PC-3 (cell line): ENCODE measurements at regions not wholly inside any gene's neighbourhood (a gene's known extent, or its start where the extent isn't known, plus 50 kb on each side); places are given as distances from the start of the nearest gene placed in this dataset.

Experiments
- ATAC-seq: fragments of 200-7000 bp; cut with Tn5 transposase; 2 replicates; pipeline ENCODE4 v1.9.1; 2020; ENCODE audit warnings: mild to moderate bottlenecking, moderate library complexity
- BruUV-seq: library from RNA; stranded (reverse); fragments of 400-500 nt; replicated peaks from 2 replicates; lab custom pipeline; 2021; lab: Mats Ljungman, UMichigan
- CTCF ChIA-PET: fragments of 300-600 bp; sonication (Branson Sonifier 250); formaldehyde crosslinking; loops from one replicate; lab custom pipeline; 2022; ENCODE audit warnings: antibody characterized with exemption; lab: Charles Lee
- POLR2A ChIA-PET: fragments of 300-600 bp; sonication (Branson Sonifier 250); formaldehyde crosslinking; loops from one replicate; lab custom pipeline; 2022; ENCODE audit warnings: antibody characterized with exemption; ENCODE audit not compliant: unreplicated experiment; lab: Charles Lee
- DNase-seq: peaks from one replicate; pipeline ENCODE4 v3.0.0-alpha.2; 2015
- H2AFZ ChIP-seq: fragments of 300-600 bp; sonication (generic); 2 replicates; pipeline ENCODE4 v1.6.0; 2016; ENCODE audit warnings: antibody characterized with exemption, low read length
- H3F3A ChIP-seq: fragments of 300-600 bp; sonication (generic); one replicate; pipeline ENCODE4 v1.6.0; 2017; ENCODE audit warnings: antibody characterized with exemption, low read length, control low read depth, mild to moderate bottlenecking; ENCODE audit not compliant: unreplicated experiment
- H3K27ac ChIP-seq: fragments of 300-600 bp; sonication (generic); 2 replicates; pipeline ENCODE4 v1.5.1; 2016; ENCODE audit warnings: mild to moderate bottlenecking, low read length
- H3K27me3 ChIP-seq: fragments of 300-600 bp; sonication (generic); 2 replicates; pipeline ENCODE4 v1.6.1; 2016; ENCODE audit warnings: low read length, mixed read lengths
- H3K36me3 ChIP-seq: fragments of 300-600 bp; sonication (generic); 2 replicates; pipeline ENCODE4 v1.6.1; 2016; ENCODE audit warnings: low read depth, mixed run types, low read length, mixed read lengths
- H3K4me1 ChIP-seq: fragments of 300-600 bp; sonication (generic); 2 replicates; pipeline ENCODE4 v1.5.1; 2016; ENCODE audit warnings: low read length; ENCODE audit not compliant: insufficient read depth
- H3K4me2 ChIP-seq: fragments of 300-600 bp; sonication (generic); 2 replicates; pipeline ENCODE4 v1.6.0; 2016; ENCODE audit warnings: low read length
- H3K4me3 ChIP-seq: fragments of 300-600 bp; sonication (generic); 2 replicates; pipeline ENCODE4 v1.5.1; 2016; ENCODE audit warnings: mild to moderate bottlenecking, low read length, mixed read lengths
- H3K79me2 ChIP-seq: fragments of 300-600 bp; sonication (generic); 2 replicates; pipeline ENCODE4 v1.6.1; 2017; ENCODE audit warnings: low read length, mixed read lengths
- H3K9ac ChIP-seq: fragments of 300-600 bp; sonication (generic); 2 replicates; pipeline ENCODE4 v1.6.0; 2016; ENCODE audit warnings: mild to moderate bottlenecking, low read length
- H3K9me2 ChIP-seq: fragments of 300-600 bp; sonication (generic); replicated peaks from 2 replicates; pipeline ENCODE4 v1.6.1; 2016; ENCODE audit warnings: mixed run types, low read length, mixed read lengths
- H3K9me3 ChIP-seq: fragments of 300-600 bp; sonication (generic); 2 replicates; pipeline ENCODE4 v1.6.1; 2016; ENCODE audit warnings: low read length, mixed read lengths
- H4K20me1 ChIP-seq: fragments of 300-600 bp; sonication (generic); 2 replicates; pipeline ENCODE4 v1.6.1; 2016; ENCODE audit warnings: low read length, mixed read lengths
- CTCF ChIP-seq: fragments of 300-600 bp; sonication (generic); conservative IDR thresholded peaks from 2 replicates; pipeline ENCODE4 v1.5.1; 2017; ENCODE audit warnings: antibody characterized with exemption, low read depth, mild to moderate bottlenecking, low read length
- EZH2 ChIP-seq: fragments of 300-600 bp; sonication (generic); IDR thresholded peaks from one replicate; pipeline ENCODE4 v1.6.1; 2017; ENCODE audit warnings: antibody characterized with exemption, mild to moderate bottlenecking, low read length; ENCODE audit not compliant: unreplicated experiment
- EZH2phosphoT487 ChIP-seq: fragments of 300-600 bp; sonication (generic); IDR thresholded peaks from 2 replicates; pipeline ENCODE4 v1.6.1; 2018; ENCODE audit warnings: mild to moderate bottlenecking, antibody characterized with exemption, low read length, borderline replicate concordance
- intact Hi-C: fragments of 100-400 bp; cut with micrococcal nuclease; formaldehyde crosslinking; loops from 2 replicates; pipeline ENCODE4 v1.9.0; 2023

- DNase-seq: no peak
- POLR2A ChIA-PET: no interaction called here
These were observed 109.1 kb downstream of the DDX1 start for GRCh38 chr2:15700599-15701340.

GRCh38 chr2:15701341-15701907 lies 109.8 kb downstream of the DDX1 start:
- POLR2A ChIA-PET: no interaction called here
- Histone ChIP-seq H3K79me2 (no peaks in the 10 kb centered on the region), H3K9ac (no peak overlapping the region), H3K4me1 (no peaks in the 10 kb centered on the region), H3K27me3 (peaks cover 12% of the 10 kb centered on the region; the same call in 1 of the 2 replicates), H3K4me2 (no peak overlapping the region), H2AFZ (no peak overlapping the region), H3K27ac (no peak overlapping the region), H3K36me3 (no peaks in the 10 kb centered on the region), H4K20me1 (no peaks in the 10 kb centered on the region), H3K9me3 (no peaks in the 10 kb centered on the region), H3K9me2 (no peaks in the 10 kb centered on the region), H3F3A (no peaks in the 10 kb centered on the region), H3K4me3 (no peak overlapping the region)
- CTCF ChIA-PET: no interaction called here
- intact Hi-C loops: no loop called here
- DNase-seq (no peak), ATAC-seq (no peak)
- no TSS peak for BruUV-seq
- TF ChIP-seq EZH2 (no peak), CTCF (no peak), EZH2phosphoT487 (no peak)

More at GRCh38 chr2:15700599-15701340, 109.1 kb downstream of the DDX1 start:
- H3K9ac ChIP-seq: no peak overlapping the region
- H2AFZ ChIP-seq: no peak overlapping the region
- peaks cover 9% of the 10 kb centered on the region; the same call in 1 of the 2 replicates for H3K27me3 ChIP-seq
- H4K20me1 ChIP-seq: no peaks in the 10 kb centered on the region
- no peak for ATAC-seq
- H3K4me2 ChIP-seq: no peak overlapping the region
- intact Hi-C loops: no loop called here
- BruUV-seq: no TSS peak
- H3K9me2 ChIP-seq: no peaks in the 10 kb centered on the region
- H3K4me3 ChIP-seq: no peak overlapping the region
- CTCF ChIA-PET: no interaction called here
- no peaks in the 10 kb centered on the region for H3F3A ChIP-seq
- TF ChIP-seq EZH2phosphoT487 (no peak), CTCF (no peak), EZH2 (no peak)
- H3K27ac ChIP-seq: no peak overlapping the region
- no peaks in the 10 kb centered on the region for H3K36me3 ChIP-seq
- no peaks in the 10 kb centered on the region for H3K4me1 ChIP-seq
- no peaks in the 10 kb centered on the region for H3K9me3 ChIP-seq
- no peaks in the 10 kb centered on the region for H3K79me2 ChIP-seq

- Histone ChIP-seq H3K4me2 (no peak overlapping the region), H3K36me3 (no peaks in the 10 kb centered on the region), H3K27ac (no peak overlapping the region), H2AFZ (no peak overlapping the region), H3K9ac (no peak overlapping the region), H3K9me3 (no peaks in the 10 kb centered on the region), H3F3A (no peaks in the 10 kb centered on the region), H3K9me2 (no peaks in the 10 kb centered on the region), H3K4me3 (no peak overlapping the region), H3K4me1 (no peaks in the 10 kb centered on the region), H4K20me1 (no peaks in the 10 kb centered on the region), H3K27me3 (peaks cover 16% of the 10 kb centered on the region), H3K79me2 (no peaks in the 10 kb centered on the region)
- BruUV-seq: no TSS peak
- CTCF ChIA-PET: no interaction called here
- DNase-seq: no peak
- POLR2A ChIA-PET: no interaction called here
- TF ChIP-seq CTCF (no peak), EZH2phosphoT487 (no peak), EZH2 (no peak)
- ATAC-seq: no peak
- intact Hi-C loops: no loop called here
These were observed 110.3 kb downstream of the DDX1 start for GRCh38 chr2:15701991-15702390.
